Liver (tissue), 8 donors: ENCODE measurements at regions not wholly inside any gene's neighbourhood (a gene's known extent, or its start where the extent isn't known, plus 50 kb on each side); places are given as distances from the start of the nearest gene placed in this dataset.

Experiments
- DNase-seq: peaks from one replicate; pipeline ENCODE4 v3.0.0-alpha.2; 2017; ENCODE audit warnings: low spot score
- H3K27ac ChIP-seq, 2 donors: one replicate each; pipeline ENCODE4 v1.7.0; 2013; ENCODE audit warnings: inconsistent platforms in 2 of 2, low read length in 2 of 2, control low read depth in 1 of 2, low read depth in 1 of 2, mild to moderate bottlenecking in 1 of 2
- H3K27me3 ChIP-seq, 4 donors: one replicate each; pipeline versions ENCODE4 v1.6.1 to v1.7.0; 2013; ENCODE audit warnings: low read length in 3 of 4, inconsistent platforms in 1 of 4, mild to moderate bottlenecking in 1 of 4, moderate library complexity in 1 of 4; ENCODE audit not compliant: control insufficient read depth in 4 of 4, insufficient read depth in 4 of 4
- H3K36me3 ChIP-seq, 4 donors: one replicate each; pipeline versions ENCODE4 v1.6.1 to v1.7.0; 2013; ENCODE audit warnings: low read length in 3 of 4, mild to moderate bottlenecking in 3 of 4, low read depth in 1 of 4, moderate library complexity in 1 of 4; ENCODE audit not compliant: control insufficient read depth in 4 of 4, insufficient read depth in 3 of 4
- H3K4me1 ChIP-seq, 4 donors: one replicate each; pipeline versions ENCODE4 v1.6.1 to v1.7.0; 2013; ENCODE audit warnings: low read length in 3 of 4, mild to moderate bottlenecking in 3 of 4, moderate library complexity in 1 of 4; ENCODE audit not compliant: control insufficient read depth in 4 of 4, insufficient read depth in 4 of 4
- H3K4me3 ChIP-seq, 3 donors: one replicate each; pipeline versions ENCODE4 v1.6.1 to v1.7.0; 2013; ENCODE audit warnings: low read length in 3 of 3, control low read depth in 1 of 3, low read depth in 1 of 3, mild to moderate bottlenecking in 1 of 3
- H3K9ac ChIP-seq, 2 donors: one replicate each; pipeline ENCODE4 v1.7.0; 2013; ENCODE audit warnings: low read length in 2 of 2, mild to moderate bottlenecking in 2 of 2, moderate library complexity in 2 of 2, control low read depth in 1 of 2, low read depth in 1 of 2
- H3K9me3 ChIP-seq, 4 donors: one replicate each; pipeline versions ENCODE4 v1.6.1 to v1.7.0; 2013; ENCODE audit warnings: low read length in 3 of 4; ENCODE audit not compliant: control insufficient read depth in 4 of 4
- ATF3 ChIP-seq: IDR thresholded peaks from 2 replicates; pipeline ENCODE4 v1.6.1; 2016; ENCODE audit warnings: antibody characterized with exemption
- CTCF ChIP-seq: fragments of 150-350 bp; IDR thresholded peaks from 2 replicates; pipeline ENCODE4 v1.5.1; 2017; ENCODE audit warnings: improper control_type of control experiment, low read depth, low read length; ENCODE audit not compliant: missing input control
- EGR1 ChIP-seq, 2 donors: IDR thresholded peaks; 2 replicates each; pipeline ENCODE4 v1.6.1; 2016 to 2018; ENCODE audit warnings: antibody characterized with exemption in 2 of 2, low read depth in 2 of 2
- FOXA1 ChIP-seq: IDR thresholded peaks from 2 replicates; pipeline ENCODE4 v1.6.1; 2016; ENCODE audit warnings: antibody characterized with exemption
- FOXA2 ChIP-seq: IDR thresholded peaks from 2 replicates; pipeline ENCODE4 v1.6.1; 2016; ENCODE audit warnings: antibody characterized with exemption
- GABPA ChIP-seq, 2 donors: IDR thresholded peaks in 1 of 2; conservative IDR thresholded peaks in 1 of 2; 2 replicates each; pipeline ENCODE4 v1.6.1; 2016; ENCODE audit warnings: antibody characterized with exemption in 2 of 2, mild to moderate bottlenecking in 1 of 2, moderate library complexity in 1 of 2
- HNF4A ChIP-seq, 2 donors: conservative IDR thresholded peaks; 2 replicates each; pipeline ENCODE4 v1.6.1; 2016; ENCODE audit warnings: antibody characterized with exemption in 2 of 2, mild to moderate bottlenecking in 2 of 2
- HNF4G ChIP-seq: IDR thresholded peaks from 2 replicates; pipeline ENCODE4 v1.6.1; 2016; ENCODE audit warnings: antibody characterized with exemption
- JUND ChIP-seq, 2 donors: IDR thresholded peaks; 2 replicates each; pipeline ENCODE4 v1.6.1; 2016; ENCODE audit warnings: antibody characterized with exemption in 2 of 2
- MAX ChIP-seq: IDR thresholded peaks from 2 replicates; pipeline ENCODE4 v1.6.1; 2016; ENCODE audit warnings: antibody characterized with exemption
- NR2F2 ChIP-seq: IDR thresholded peaks from 2 replicates; pipeline ENCODE4 v1.6.1; 2016; ENCODE audit warnings: antibody characterized with exemption
- RAD21 ChIP-seq, 2 donors: IDR thresholded peaks; 2 replicates each; pipeline ENCODE4 v1.6.1; 2016; ENCODE audit warnings: antibody characterized with exemption in 2 of 2, mild to moderate bottlenecking in 2 of 2
- REST ChIP-seq: IDR thresholded peaks from 2 replicates; pipeline ENCODE4 v1.6.1; 2016; ENCODE audit warnings: antibody characterized with exemption, mild to moderate bottlenecking
- RXRA ChIP-seq, 2 donors: IDR thresholded peaks; 2 replicates each; pipeline ENCODE4 v1.6.1; 2017 to 2018; ENCODE audit warnings: antibody characterized with exemption in 2 of 2, mild to moderate bottlenecking in 1 of 2
- SP1 ChIP-seq: IDR thresholded peaks from 2 replicates; pipeline ENCODE4 v1.6.1; 2018; ENCODE audit warnings: antibody characterized with exemption, mild to moderate bottlenecking
- TAF1 ChIP-seq: conservative IDR thresholded peaks from 2 replicates; pipeline ENCODE4 v1.6.1; 2016; ENCODE audit warnings: antibody characterized with exemption, mild to moderate bottlenecking
- YY1 ChIP-seq: IDR thresholded peaks from 2 replicates; pipeline ENCODE4 v1.6.1; 2016; ENCODE audit warnings: antibody characterized with exemption, mild to moderate bottlenecking
- ZBTB33 ChIP-seq: IDR thresholded peaks from 2 replicates; pipeline ENCODE4 v1.6.1; 2016; ENCODE audit warnings: antibody characterized with exemption
- WGBS: extraction: QIAGEN DNeasy Blood & Tissue Kit; methylation state at CpG from one replicate; pipeline ENCODE4 v1.1.7; 2013; 5-methylcytosine and 5-hydroxymethylcytosine counted together
- donor health status: healthy.
- donor health status: healthy.
- donor health status: healthy.
- donor health status: healthy.
- donor health status: healthy.

- TF ChIP-seq HNF4G (no peak), REST (no peak), GABPA (IDR thresholded peaks at IDR 0.05 in 1 of 2, conservative IDR thresholded peaks at IDR 0.05 in 1 of 2) (no peak), YY1 (no peak)
These were observed 211.8 kb downstream of the IRF8 start (continued) for GRCh38 chr16:86110726-86111125.

- 78% methylated on average over 4 of the region's 4 CpGs for WGBS
- no peaks in the 10 kb centered on the region for H3K27me3 ChIP-seq
- no peak overlapping the region for H3K9ac ChIP-seq
- H3K27ac ChIP-seq = no peak overlapping the region
- no peak for TF ChIP-seq HNF4G
- TF ChIP-seq ZBTB33 = no peak
- no peak for TF ChIP-seq RAD21 (IDR thresholded peaks at IDR 0.05)
- no peak for TF ChIP-seq NR2F2
- TF ChIP-seq JUND (IDR thresholded peaks at IDR 0.05) = no peak
- no peak for TF ChIP-seq EGR1 (IDR thresholded peaks at IDR 0.05; ENCODE audit: low read depth in 2 of 2)
- no peak for TF ChIP-seq TAF1
- no peak for TF ChIP-seq CTCF
- TF ChIP-seq REST = no peak
- TF ChIP-seq GABPA (IDR thresholded peaks at IDR 0.05 in 1 of 2, conservative IDR thresholded peaks at IDR 0.05 in 1 of 2) = no peak
- no peak for TF ChIP-seq MAX
- no peak for TF ChIP-seq HNF4A (conservative IDR thresholded peaks at IDR 0.05)
- no peak for TF ChIP-seq YY1
- TF ChIP-seq RXRA (IDR thresholded peaks at IDR 0.05) = no peak
- no peak for TF ChIP-seq ATF3
- TF ChIP-seq FOXA1 = no peak
- no peak for TF ChIP-seq FOXA2
- TF ChIP-seq SP1 = no peak
- H3K9me3 ChIP-seq = peaks cover 0 to 3% (median 1%) of the 10 kb centered on the region in 4 donors
- H3K4me1 ChIP-seq = no peaks in the 10 kb centered on the region
- H3K4me3 ChIP-seq = no peak overlapping the region
- DNase-seq = no peak
- H3K36me3 ChIP-seq = no peaks in the 10 kb centered on the region
These were observed 213.2 kb downstream of the IRF8 start for GRCh38 chr16:86112178-86112577.
